H9 (cell line): ENCODE measurements at regions not wholly inside any gene's neighbourhood (a gene's known extent, or its start where the extent isn't known, plus 50 kb on each side); places are given as distances from the start of the nearest gene placed in this dataset.

Source experiments
- DNase-seq: peaks from one replicate; pipeline ENCODE4 v3.0.0-alpha.2; 2017
- H2AFZ ChIP-seq: one replicate; pipeline ENCODE4 v1.6.1; 2013; ENCODE audit warnings: mild to moderate bottlenecking, low read length, control low read depth, moderate library complexity
- H2AK5ac ChIP-seq: 2 replicates; pipeline ENCODE4 v1.6.1; 2013; ENCODE audit warnings: low read length, control low read depth, mixed read lengths; ENCODE audit not compliant: insufficient read length
- H2BK120ac ChIP-seq: one replicate; pipeline ENCODE4 v1.6.1; 2013; ENCODE audit warnings: low read depth, mild to moderate bottlenecking, low read length, control low read depth, inconsistent platforms; ENCODE audit not compliant: poor library complexity, severe bottlenecking
- H2BK12ac ChIP-seq: 2 replicates; pipeline ENCODE4 v1.6.1; 2013; ENCODE audit warnings: low read length, control low read depth, mixed read lengths, low read depth; ENCODE audit not compliant: insufficient read length
- H2BK15ac ChIP-seq: 2 replicates; pipeline ENCODE4 v1.6.1; 2013; ENCODE audit warnings: low read depth, low read length, control low read depth
- H2BK20ac ChIP-seq: one replicate; pipeline ENCODE4 v1.6.1; 2013; ENCODE audit warnings: low read depth, mild to moderate bottlenecking, low read length, control low read depth, inconsistent platforms; ENCODE audit not compliant: poor library complexity, severe bottlenecking
- H2BK5ac ChIP-seq: 2 replicates; pipeline ENCODE4 v1.6.1; 2013; ENCODE audit warnings: low read length, control low read depth, mixed read lengths; ENCODE audit not compliant: insufficient read length
- H3K14ac ChIP-seq: 2 replicates; pipeline ENCODE4 v1.6.1; 2013; ENCODE audit warnings: low read length, control low read depth; ENCODE audit not compliant: insufficient read depth
- H3K18ac ChIP-seq: 2 replicates; pipeline ENCODE4 v1.6.1; 2013; ENCODE audit warnings: low read depth, mild to moderate bottlenecking, mixed read lengths, low read length, control low read depth; ENCODE audit not compliant: insufficient read length
- H3K23ac ChIP-seq: 2 replicates; pipeline ENCODE4 v1.6.1; 2013; ENCODE audit warnings: low read length, control low read depth, mixed read lengths, low read depth; ENCODE audit not compliant: insufficient read length
- H3K23me2 ChIP-seq: 2 replicates; pipeline ENCODE4 v1.6.1; 2013; ENCODE audit warnings: low read depth, mild to moderate bottlenecking, mixed read lengths, low read length, control low read depth; ENCODE audit not compliant: insufficient read length, poor library complexity, severe bottlenecking
- H3K27ac ChIP-seq: 2 replicates; pipeline ENCODE4 v1.5.1; 2013; ENCODE audit warnings: low read length, control low read depth, mixed read lengths, low read depth; ENCODE audit not compliant: insufficient read length
- H3K27me3 ChIP-seq: 2 replicates; pipeline ENCODE4 v1.6.1; 2013; ENCODE audit warnings: low read length, control low read depth, inconsistent platforms; ENCODE audit not compliant: insufficient read depth
- H3K4ac ChIP-seq: 2 replicates; pipeline ENCODE4 v1.6.1; 2013; ENCODE audit warnings: low read depth, mild to moderate bottlenecking, control low read depth, inconsistent platforms, low read length, moderate library complexity
- H3K4me1 ChIP-seq: 2 replicates; pipeline ENCODE4 v1.6.1; 2013; ENCODE audit warnings: low read length, control low read depth, inconsistent platforms; ENCODE audit not compliant: insufficient read depth
- H3K4me2 ChIP-seq: 2 replicates; pipeline ENCODE4 v1.6.1; 2013; ENCODE audit warnings: low read length, control low read depth, mixed read lengths; ENCODE audit not compliant: insufficient read length, insufficient read depth
- H3K56ac ChIP-seq: 2 replicates; pipeline ENCODE4 v1.6.1; 2013; ENCODE audit warnings: low read depth, mild to moderate bottlenecking, mixed read lengths, low read length, control low read depth; ENCODE audit not compliant: insufficient read length
- H3K79me1 ChIP-seq: 2 replicates; pipeline ENCODE4 v1.6.1; 2013; ENCODE audit warnings: low read depth, mild to moderate bottlenecking, moderate library complexity, low read length, control low read depth, inconsistent platforms; ENCODE audit not compliant: insufficient read depth, poor library complexity, severe bottlenecking
- H3K79me2 ChIP-seq: 2 replicates; pipeline ENCODE4 v1.6.1; 2013; ENCODE audit warnings: low read length, control low read depth, inconsistent platforms; ENCODE audit not compliant: insufficient read depth
- H3K9ac ChIP-seq: 2 replicates; pipeline ENCODE4 v1.6.1; 2013; ENCODE audit warnings: low read length, control low read depth, mixed read lengths; ENCODE audit not compliant: insufficient read length; ENCODE audit errors: extremely low read depth
- H3K9me3 ChIP-seq: one replicate; pipeline ENCODE4 v1.6.1; 2013; ENCODE audit warnings: low read depth, low read length, inconsistent platforms; ENCODE audit not compliant: control insufficient read depth
- H3T11ph ChIP-seq: one replicate; pipeline ENCODE4 v1.6.1; 2013; ENCODE audit warnings: mild to moderate bottlenecking, low read length, control low read depth, inconsistent platforms
- H4K20me1 ChIP-seq: one replicate; pipeline ENCODE4 v1.6.1; 2013; ENCODE audit not compliant: control insufficient read depth, insufficient read length, insufficient read depth
- H4K5ac ChIP-seq: 2 replicates; pipeline ENCODE4 v1.6.1; 2013; ENCODE audit warnings: low read depth, mild to moderate bottlenecking, mixed read lengths, low read length, control low read depth; ENCODE audit not compliant: insufficient read length
- H4K8ac ChIP-seq: replicated peaks from 2 replicates; pipeline ENCODE4 v1.6.1; 2013; ENCODE audit warnings: low read length, control low read depth, mixed read lengths, low read depth; ENCODE audit not compliant: insufficient read length
- H4K91ac ChIP-seq: 2 replicates; pipeline ENCODE4 v1.6.1; 2013; ENCODE audit warnings: low read depth, mild to moderate bottlenecking, moderate library complexity, mixed read lengths, low read length, control low read depth; ENCODE audit not compliant: insufficient read length
- H3K27ac Mint-ChIP-seq, 3 experiments: 2 replicates in 2 of 3; 3 replicates in 1 of 3; pipeline ENCODE4 v1.8.0; 2020 to 2021; ENCODE audit warnings: mixed read lengths in 3 of 3, mild to moderate bottlenecking in 1 of 3, moderate library complexity in 1 of 3
- H3K27me3 Mint-ChIP-seq: 2 replicates; pipeline ENCODE4 v1.8.0; 2021; ENCODE audit warnings: low read depth, mild to moderate bottlenecking, moderate library complexity, mixed read lengths
- H3K36me3 Mint-ChIP-seq, 3 experiments: 2 replicates in 2 of 3; 3 replicates in 1 of 3; pipeline ENCODE4 v1.8.0; 2020 to 2021; ENCODE audit warnings: low read depth in 3 of 3, mixed read lengths in 3 of 3; ENCODE audit not compliant: insufficient read depth in 1 of 3
- H3K4me1 Mint-ChIP-seq, 2 experiments: 2 replicates each; pipeline ENCODE4 v1.8.0; 2020; ENCODE audit warnings: mixed read lengths in 2 of 2
- H3K4me3 Mint-ChIP-seq, 2 experiments: 2 replicates in 1 of 2; 3 replicates in 1 of 2; pipeline ENCODE4 v1.8.0; 2020 to 2021; ENCODE audit warnings: mild to moderate bottlenecking in 2 of 2, mixed read lengths in 2 of 2, moderate library complexity in 1 of 2
- H3K9me3 Mint-ChIP-seq, 2 experiments: 2 replicates in 1 of 2; 3 replicates in 1 of 2; pipeline ENCODE4 v1.8.0; 2020; ENCODE audit warnings: mild to moderate bottlenecking in 2 of 2, mixed read lengths in 2 of 2, moderate library complexity in 1 of 2
- CTCF ChIP-seq: fragments of 200-600 bp; sonication (generic); conservative IDR thresholded peaks from 3 replicates; pipeline ENCODE4 v1.8.0; 2021; ENCODE audit warnings: antibody characterized with exemption, mild to moderate bottlenecking
- WGBS: extraction: QIAGEN DNeasy Blood & Tissue Kit; methylation state at CpG from one replicate; pipeline ENCODE4 v1.1.7; 2013; ENCODE audit warnings: missing lambda C conversion rate, low lambda C conversion rate, mixed read lengths; ENCODE audit not compliant: insufficient read length; ENCODE audit errors: extremely low coverage; 5-methylcytosine and 5-hydroxymethylcytosine counted together

GRCh38 chr10:128560406-128560805 is 434.2 kb upstream of the MKI67 start:
- Histone ChIP-seq H3K4me1 (no peaks in the 10 kb centered on the region), H3K14ac (no peak overlapping the region), H3K56ac (no peak overlapping the region), H4K5ac (no peak overlapping the region), H4K91ac (no peak overlapping the region), H4K20me1 (no peaks in the 10 kb centered on the region), H2AK5ac (no peak overlapping the region), H3K79me2 (no peaks in the 10 kb centered on the region), H3K27me3 (no peaks in the 10 kb centered on the region), H3K23ac (no peak overlapping the region), H3K4me2 (no peak overlapping the region), H2BK20ac (no peak overlapping the region), H4K8ac (no peak overlapping the region), H3K27ac (no peak overlapping the region), H3K4ac (no peak overlapping the region), H3K23me2 (no peaks in the 10 kb centered on the region), H2BK15ac (no peak overlapping the region), H2BK5ac (no peak overlapping the region), H3K9ac (no peak overlapping the region), H3K79me1 (no peaks in the 10 kb centered on the region), H3K9me3 (peaks cover 13% of the 10 kb centered on the region), H3T11ph (no peak overlapping the region), H2AFZ (no peak overlapping the region), H2BK12ac (no peak overlapping the region), H3K18ac (no peak overlapping the region), H2BK120ac (no peak overlapping the region)
- peaks cover 2% of the 10 kb centered on the region; the same call in 1 of the 2 replicates for H3K27me3 Mint-ChIP-seq
- peaks cover 25 to 29% of the 10 kb centered on the region in 2 experiments for H3K9me3 Mint-ChIP-seq
- peaks cover 6 to 21% (median 8%) of the 10 kb centered on the region in 3 experiments; a peak in 6 of 7 replicates for H3K36me3 Mint-ChIP-seq
- no CpG with 5 or more reads among the region's 1 CpG for WGBS
- TF ChIP-seq CTCF, result no peak
- H3K4me1 Mint-ChIP-seq, result peaks cover 11 to 13% of the 10 kb centered on the region in 2 experiments
- no peak overlapping the region for H3K27ac Mint-ChIP-seq
- no peak for DNase-seq
- no peak overlapping the region for H3K4me3 Mint-ChIP-seq
